ENCODE measurements at regions not wholly inside any gene's neighbourhood (a gene's known extent, or its start where the extent isn't known, plus 50 kb on each side); places are given as distances from the start of the nearest gene placed in this dataset.

- TF ChIP-seq CTCF (conservative IDR thresholded peaks at IDR 0.05; ENCODE audit: low read length) (peak; percentile 29; the same call in 1 of the 2 replicates), EZH2phosphoT487 (IDR thresholded peaks at IDR 0.05; ENCODE audit: borderline replicate concordance) (no peak)
These were observed 407.5 kb downstream of the SETD4 start for GRCh38 chr21:35652872-35653271.
